BJ (cell line): ENCODE measurements at regions not wholly inside any gene's neighbourhood (a gene's known extent, or its start where the extent isn't known, plus 50 kb on each side); places are given as distances from the start of the nearest gene placed in this dataset.

Experiments
- CTCF ChIA-PET: fragments of 350-600 bp; formaldehyde crosslinking; extraction: SDS; loops from one replicate; lab custom pipeline; 2021; ENCODE audit warnings: antibody characterized with exemption, inconsistent platforms; lab: Yijun Ruan, JAX
- POLR2A ChIA-PET: fragments of 300-600 bp; sonication (Branson Sonifier 250); formaldehyde crosslinking; extraction: SDS; loops from one replicate; lab custom pipeline; 2021; ENCODE audit warnings: antibody characterized with exemption; lab: Charles Lee
- DNase-seq: peaks from one replicate; pipeline ENCODE4 v3.0.0-alpha.2; 2011; ENCODE audit warnings: low read depth
- H3K27me3 ChIP-seq: 2 replicates; pipeline ENCODE4 v1.6.0; 2011; ENCODE audit warnings: low read length; ENCODE audit not compliant: control insufficient read depth, insufficient read depth
- H3K36me3 ChIP-seq: 2 replicates; pipeline ENCODE4 v1.5.1; 2011; ENCODE audit warnings: low read length; ENCODE audit not compliant: control insufficient read depth, insufficient read depth
- H3K4me3 ChIP-seq: 2 replicates; pipeline ENCODE4 v1.5.1; 2011; ENCODE audit warnings: low read depth, mild to moderate bottlenecking, control low read depth, low read length
- TF ChIP-seq, protein P1 (sequence below): IDR thresholded peaks from 2 replicates; pipeline ENCODE4 v1.5.1; 2011; ENCODE audit warnings: low read depth, mild to moderate bottlenecking, control low read depth, inconsistent platforms, low read length, moderate library complexity; ENCODE audit not compliant: insufficient read depth

DNA sequence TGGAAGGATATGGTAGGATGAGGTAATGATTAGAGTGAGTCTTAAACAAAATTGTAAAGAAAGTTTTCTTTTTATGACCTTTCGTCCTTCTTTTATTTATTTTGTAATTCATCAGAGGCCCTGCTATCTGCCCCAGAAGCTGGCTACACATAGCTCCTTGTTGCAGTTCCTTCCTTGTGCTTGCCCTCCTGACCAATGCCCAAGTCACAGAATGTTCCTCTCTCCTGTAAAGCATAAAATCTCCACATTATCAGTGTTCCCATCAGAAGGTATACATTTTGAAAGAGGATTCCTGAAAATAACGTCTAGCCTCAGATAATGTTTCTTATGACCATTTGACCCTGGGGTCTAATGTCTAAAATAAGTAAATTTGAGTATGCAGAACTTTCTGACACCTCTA lies 78.3 kb downstream of the RND3 start:
- TF ChIP-seq, protein P1, sequence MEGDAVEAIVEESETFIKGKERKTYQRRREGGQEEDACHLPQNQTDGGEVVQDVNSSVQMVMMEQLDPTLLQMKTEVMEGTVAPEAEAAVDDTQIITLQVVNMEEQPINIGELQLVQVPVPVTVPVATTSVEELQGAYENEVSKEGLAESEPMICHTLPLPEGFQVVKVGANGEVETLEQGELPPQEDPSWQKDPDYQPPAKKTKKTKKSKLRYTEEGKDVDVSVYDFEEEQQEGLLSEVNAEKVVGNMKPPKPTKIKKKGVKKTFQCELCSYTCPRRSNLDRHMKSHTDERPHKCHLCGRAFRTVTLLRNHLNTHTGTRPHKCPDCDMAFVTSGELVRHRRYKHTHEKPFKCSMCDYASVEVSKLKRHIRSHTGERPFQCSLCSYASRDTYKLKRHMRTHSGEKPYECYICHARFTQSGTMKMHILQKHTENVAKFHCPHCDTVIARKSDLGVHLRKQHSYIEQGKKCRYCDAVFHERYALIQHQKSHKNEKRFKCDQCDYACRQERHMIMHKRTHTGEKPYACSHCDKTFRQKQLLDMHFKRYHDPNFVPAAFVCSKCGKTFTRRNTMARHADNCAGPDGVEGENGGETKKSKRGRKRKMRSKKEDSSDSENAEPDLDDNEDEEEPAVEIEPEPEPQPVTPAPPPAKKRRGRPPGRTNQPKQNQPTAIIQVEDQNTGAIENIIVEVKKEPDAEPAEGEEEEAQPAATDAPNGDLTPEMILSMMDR = no peak
- H3K36me3 ChIP-seq = no peaks in the 10 kb centered on the region
- H3K4me3 ChIP-seq = no peak overlapping the region
- DNase-seq = no peak
- POLR2A ChIA-PET = no interaction called here
- no peaks in the 10 kb centered on the region for H3K27me3 ChIP-seq
- CTCF ChIA-PET = no interaction called here

DNA sequence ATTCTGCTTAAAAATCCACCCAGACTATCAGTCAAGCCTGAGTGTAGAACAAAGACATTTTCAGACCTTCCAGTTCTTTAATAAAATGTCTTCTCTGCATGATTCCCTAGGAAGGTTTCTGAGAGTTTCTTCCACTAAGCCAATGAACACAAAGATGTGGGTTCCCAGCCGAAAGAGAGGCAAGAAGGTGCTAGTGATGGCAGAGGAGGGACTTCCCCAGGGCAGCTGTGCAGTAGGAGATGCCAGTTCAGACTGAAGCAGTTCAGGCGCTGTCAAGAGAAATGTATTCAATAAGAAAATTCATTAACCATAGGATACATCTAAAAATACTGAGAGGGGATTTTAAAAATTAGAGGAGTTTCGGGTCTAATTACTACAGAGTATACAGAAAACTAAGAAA lies 83.3 kb downstream of the RND3 start:
- ChIA-PET CTCF (no interaction called here), POLR2A (no interaction called here)
- H3K4me3 ChIP-seq = no peak overlapping the region
- DNase-seq = no peak
- H3K36me3 ChIP-seq = no peaks in the 10 kb centered on the region
- TF ChIP-seq, protein P1 = no peak
- H3K27me3 ChIP-seq = no peaks in the 10 kb centered on the region

DNA sequence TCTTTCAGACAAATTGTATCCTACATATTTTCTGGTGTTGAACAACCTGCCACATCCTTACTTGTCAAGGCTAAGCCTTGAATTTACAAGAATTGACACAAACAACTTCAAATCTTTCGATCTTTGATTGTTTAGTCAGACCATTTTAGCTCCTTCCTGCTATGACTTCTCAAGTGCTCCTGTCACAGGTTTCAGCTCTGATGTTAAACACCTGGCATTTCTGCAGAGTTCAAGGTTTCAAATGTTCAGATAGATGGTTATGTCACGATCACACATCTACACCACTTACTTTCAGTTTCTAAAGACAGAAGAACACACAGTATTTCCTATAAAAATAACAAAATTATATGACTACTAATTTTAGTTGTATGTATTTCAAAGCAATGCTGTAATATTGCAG lies 84.0 kb downstream of the RND3 start:
- ChIA-PET CTCF (no interaction called here), POLR2A (no interaction called here)
- TF ChIP-seq, protein P1 = no peak
- DNase-seq = no peak
- H3K36me3 ChIP-seq = no peaks in the 10 kb centered on the region
- H3K27me3 ChIP-seq = no peaks in the 10 kb centered on the region
- no peak overlapping the region for H3K4me3 ChIP-seq

DNA sequence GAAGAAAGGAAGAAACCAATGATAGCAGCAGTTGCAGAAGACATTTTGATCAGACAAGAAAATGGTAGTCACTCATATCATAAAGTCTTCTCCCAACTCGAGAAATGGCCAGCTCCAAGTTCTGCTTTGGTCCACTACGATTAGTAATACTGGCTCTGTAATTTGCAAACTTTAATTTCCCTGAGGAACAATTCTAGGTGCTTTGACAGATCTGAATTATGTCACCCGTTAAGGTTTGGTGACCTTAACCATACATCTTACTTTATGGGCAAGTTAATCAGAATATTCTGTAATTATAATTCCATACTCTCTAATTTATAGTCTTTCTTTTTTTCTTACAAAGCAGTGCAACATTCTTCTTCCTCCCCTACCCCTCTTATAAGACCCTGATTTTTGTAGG lies 84.5 kb downstream of the RND3 start:
- no peaks in the 10 kb centered on the region for H3K27me3 ChIP-seq
- ChIA-PET CTCF (no interaction called here), POLR2A (no interaction called here)
- no peaks in the 10 kb centered on the region for H3K36me3 ChIP-seq
- H3K4me3 ChIP-seq = no peak overlapping the region
- DNase-seq = no peak
- TF ChIP-seq, protein P1 = no peak

DNA sequence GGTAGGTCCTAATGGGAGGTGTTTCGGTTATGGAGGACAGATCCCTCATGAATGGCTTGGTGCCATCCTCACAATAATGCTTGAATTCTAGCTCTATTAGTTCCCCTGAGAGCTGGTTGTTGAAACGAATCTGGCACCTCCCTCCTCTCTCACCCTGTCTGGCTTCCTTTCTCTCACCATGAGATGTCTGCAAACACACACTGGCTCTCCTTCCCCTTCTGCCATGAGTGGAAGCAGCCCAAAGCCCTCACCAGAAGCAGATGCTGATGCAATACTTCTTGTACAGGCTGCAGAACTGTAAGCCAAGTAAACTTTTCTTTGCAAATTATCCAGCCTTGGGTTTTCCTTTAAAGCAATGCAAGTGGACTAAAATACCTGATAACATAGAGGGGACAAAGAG lies 86.6 kb downstream of the RND3 start:
- Histone ChIP-seq H3K4me3 (no peak overlapping the region), H3K36me3 (no peaks in the 10 kb centered on the region), H3K27me3 (no peaks in the 10 kb centered on the region)
- TF ChIP-seq, protein P1 = no peak
- DNase-seq = no peak
- ChIA-PET CTCF (interaction anchor here (1.7 kb wide), 1 partner anchor 16 kb away, joined by 4 read pairs; no protein-coding TSS in a partner anchor), POLR2A (no interaction called here)
